ENCODE measurements at regions not wholly inside any gene's neighbourhood (a gene's known extent, or its start where the extent isn't known, plus 50 kb on each side); places are given as distances from the start of the nearest gene placed in this dataset.
A peak's percentile ranks its signal among the peaks of the same experiment; 100 is the strongest.
"Not testable (repeated sequence)": the region's sequence is repeated elsewhere in the genome, so short reads cannot be mapped to it uniquely, and the experiment has no call there.

GRCh38 chr1:74964508-74965102 lies 169.6 kb upstream of the LHX8 start:
- TF ChIP-seq POLR2A (IDR thresholded peaks at IDR 0.05; ENCODE audit: low read depth, low read length) (no peak), SPI1 (IDR thresholded peaks at IDR 0.05; ENCODE audit: low read depth, low read length) (no peak), TAF1 (IDR thresholded peaks at IDR 0.05; ENCODE audit: low read depth, low read length) (no peak), PAX5 (IDR thresholded peaks at IDR 0.05; ENCODE audit: insufficient read depth, low read length, severe bottlenecking) (no peak)
- FAIRE-seq (no peak), DNase-seq (ENCODE audit: insufficient read length, low spot score) (no peak)

- DNase-seq (ENCODE audit: insufficient read length, low spot score) (no peak), FAIRE-seq (no peak)
- no peak for TF ChIP-seq SPI1 (IDR thresholded peaks at IDR 0.05; ENCODE audit: low read depth, low read length)
- TF ChIP-seq TAF1 (IDR thresholded peaks at IDR 0.05; ENCODE audit: low read depth, low read length) = no peak
- TF ChIP-seq POLR2A (IDR thresholded peaks at IDR 0.05; ENCODE audit: low read depth, low read length) = no peak
- TF ChIP-seq POLR2AphosphoS5 (IDR thresholded peaks at IDR 0.05; ENCODE audit: low read depth, low read length) = no peak
- no peak for TF ChIP-seq POU2F2 (IDR thresholded peaks at IDR 0.05; ENCODE audit: low read depth, low read length)
- TF ChIP-seq PAX5 (IDR thresholded peaks at IDR 0.05; ENCODE audit: insufficient read depth, low read length, severe bottlenecking) = no peak
Measured at GRCh38 chr1:74969566-74970135, 164.5 kb upstream of the LHX8 start.

GRCh38 chr1:74971982-74972381 lies 162.2 kb upstream of the LHX8 start:
- no peak for TF ChIP-seq SPI1 (IDR thresholded peaks at IDR 0.05; ENCODE audit: low read depth, low read length)
- no peak for TF ChIP-seq POU2F2 (IDR thresholded peaks at IDR 0.05; ENCODE audit: low read depth, low read length)
- TF ChIP-seq POLR2A (IDR thresholded peaks at IDR 0.05; ENCODE audit: low read depth, low read length) = no peak
- no peak for TF ChIP-seq POLR2AphosphoS5 (IDR thresholded peaks at IDR 0.05; ENCODE audit: low read depth, low read length)
- TF ChIP-seq PAX5 (IDR thresholded peaks at IDR 0.05; ENCODE audit: insufficient read depth, low read length, severe bottlenecking) = no peak
- no peak for TF ChIP-seq TAF1 (IDR thresholded peaks at IDR 0.05; ENCODE audit: low read depth, low read length)
- DNase-seq (ENCODE audit: insufficient read length, low spot score) (no peak), FAIRE-seq (no peak)

GRCh38 chr1:74976491-74976890 lies 157.7 kb upstream of the LHX8 start:
- no peak for FAIRE-seq

GRCh38 chr1:74992448-74992847 lies 141.7 kb upstream of the LHX8 start:
- not testable (repeated sequence) for DNase-seq (ENCODE audit: insufficient read length, low spot score); FAIRE-seq

More at GRCh38 chr1:74976491-74976890, 157.7 kb upstream of the LHX8 start:
- no peak for TF ChIP-seq POU2F2 (IDR thresholded peaks at IDR 0.05; ENCODE audit: low read depth, low read length)
- no peak for TF ChIP-seq TAF1 (IDR thresholded peaks at IDR 0.05; ENCODE audit: low read depth, low read length)
- no peak for TF ChIP-seq SPI1 (IDR thresholded peaks at IDR 0.05; ENCODE audit: low read depth, low read length)
- no peak for TF ChIP-seq POLR2A (IDR thresholded peaks at IDR 0.05; ENCODE audit: low read depth, low read length)
- no peak for TF ChIP-seq POLR2AphosphoS5 (IDR thresholded peaks at IDR 0.05; ENCODE audit: low read depth, low read length)
- TF ChIP-seq PAX5 (IDR thresholded peaks at IDR 0.05; ENCODE audit: insufficient read depth, low read length, severe bottlenecking) = no peak
- no peak for DNase-seq (ENCODE audit: insufficient read length, low spot score)

- no peak for DNase-seq (ENCODE audit: insufficient read length, low spot score)
Measured at GRCh38 chr1:74995821-74996220, 138.4 kb upstream of the LHX8 start.

GRCh38 chr1:75010547-75010946 lies 123.6 kb upstream of the LHX8 start:
- no peak for FAIRE-seq
- TF ChIP-seq POLR2A (IDR thresholded peaks at IDR 0.05; ENCODE audit: low read depth, low read length) (no peak), PAX5 (IDR thresholded peaks at IDR 0.05; ENCODE audit: insufficient read depth, low read length, severe bottlenecking) (no peak), SPI1 (IDR thresholded peaks at IDR 0.05; ENCODE audit: low read depth, low read length) (no peak), POU2F2 (IDR thresholded peaks at IDR 0.05; ENCODE audit: low read depth, low read length) (no peak), TAF1 (IDR thresholded peaks at IDR 0.05; ENCODE audit: low read depth, low read length) (no peak), POLR2AphosphoS5 (IDR thresholded peaks at IDR 0.05; ENCODE audit: low read depth, low read length) (no peak)

More at GRCh38 chr1:74995821-74996220, 138.4 kb upstream of the LHX8 start:
- FAIRE-seq = no peak
- TF ChIP-seq POLR2AphosphoS5 (IDR thresholded peaks at IDR 0.05; ENCODE audit: low read depth, low read length) (no peak), POU2F2 (IDR thresholded peaks at IDR 0.05; ENCODE audit: low read depth, low read length) (no peak), TAF1 (IDR thresholded peaks at IDR 0.05; ENCODE audit: low read depth, low read length) (no peak), POLR2A (IDR thresholded peaks at IDR 0.05; ENCODE audit: low read depth, low read length) (no peak), SPI1 (IDR thresholded peaks at IDR 0.05; ENCODE audit: low read depth, low read length) (no peak), PAX5 (IDR thresholded peaks at IDR 0.05; ENCODE audit: insufficient read depth, low read length, severe bottlenecking) (no peak)

GRCh38 chr1:75014250-75014649 lies 119.9 kb upstream of the LHX8 start:
- FAIRE-seq (no peak), DNase-seq (ENCODE audit: insufficient read length, low spot score) (no peak)
- no peak for TF ChIP-seq POLR2A (IDR thresholded peaks at IDR 0.05; ENCODE audit: low read depth, low read length)
- no peak for TF ChIP-seq PAX5 (IDR thresholded peaks at IDR 0.05; ENCODE audit: insufficient read depth, low read length, severe bottlenecking)
- TF ChIP-seq POU2F2 (IDR thresholded peaks at IDR 0.05; ENCODE audit: low read depth, low read length) = no peak
- TF ChIP-seq SPI1 (IDR thresholded peaks at IDR 0.05; ENCODE audit: low read depth, low read length) = peak; percentile 71
- TF ChIP-seq TAF1 (IDR thresholded peaks at IDR 0.05; ENCODE audit: low read depth, low read length) = no peak
- TF ChIP-seq POLR2AphosphoS5 (IDR thresholded peaks at IDR 0.05; ENCODE audit: low read depth, low read length) = no peak

More at GRCh38 chr1:75010547-75010946, 123.6 kb upstream of the LHX8 start:
- no peak for DNase-seq (ENCODE audit: insufficient read length, low spot score)

- no peak for DNase-seq (ENCODE audit: insufficient read length, low spot score)
- no peak for TF ChIP-seq POLR2A (IDR thresholded peaks at IDR 0.05; ENCODE audit: low read depth, low read length)
- no peak for TF ChIP-seq POU2F2 (IDR thresholded peaks at IDR 0.05; ENCODE audit: low read depth, low read length)
- TF ChIP-seq SPI1 (IDR thresholded peaks at IDR 0.05; ENCODE audit: low read depth, low read length) = no peak
- no peak for TF ChIP-seq PAX5 (IDR thresholded peaks at IDR 0.05; ENCODE audit: insufficient read depth, low read length, severe bottlenecking)
- no peak for TF ChIP-seq TAF1 (IDR thresholded peaks at IDR 0.05; ENCODE audit: low read depth, low read length)
- TF ChIP-seq POLR2AphosphoS5 (IDR thresholded peaks at IDR 0.05; ENCODE audit: low read depth, low read length) = no peak
- FAIRE-seq = no peak
Measured at GRCh38 chr1:75023005-75023404, 111.2 kb upstream of the LHX8 start.

- DNase-seq (ENCODE audit: insufficient read length, low spot score) = no peak
- FAIRE-seq = no peak
- TF ChIP-seq POLR2AphosphoS5 (IDR thresholded peaks at IDR 0.05; ENCODE audit: low read depth, low read length) (no peak), POLR2A (IDR thresholded peaks at IDR 0.05; ENCODE audit: low read depth, low read length) (no peak), POU2F2 (IDR thresholded peaks at IDR 0.05; ENCODE audit: low read depth, low read length) (no peak), PAX5 (IDR thresholded peaks at IDR 0.05; ENCODE audit: insufficient read depth, low read length, severe bottlenecking) (no peak), SPI1 (IDR thresholded peaks at IDR 0.05; ENCODE audit: low read depth, low read length) (no peak)
Measured at GRCh38 chr1:75034376-75034775, 99.8 kb upstream of the LHX8 start.
